Large intestine (tissue), 3 donors: ENCODE measurements at regions not wholly inside any gene's neighbourhood (a gene's known extent, or its start where the extent isn't known, plus 50 kb on each side); places are given as distances from the start of the nearest gene placed in this dataset.

Experiments
- DNase-seq, 2 donors: peaks; one replicate each; pipeline versions ENCODE4 v3.0.0 to v3.0.0-alpha.2; 2013
- H3K27ac ChIP-seq: one replicate; pipeline ENCODE4 v1.5.1; 2013; ENCODE audit warnings: low read length
- H3K27me3 ChIP-seq: 2 replicates; pipeline ENCODE4 v1.6.1; 2013; ENCODE audit warnings: low read length; ENCODE audit not compliant: control insufficient read depth, insufficient read depth
- H3K36me3 ChIP-seq: 2 replicates; pipeline ENCODE4 v1.6.1; 2013; ENCODE audit warnings: low read length; ENCODE audit not compliant: control insufficient read depth, insufficient read depth
- H3K4me1 ChIP-seq: one replicate; pipeline ENCODE4 v1.6.1; 2013; ENCODE audit warnings: low read length; ENCODE audit not compliant: control insufficient read depth, insufficient read depth
- H3K4me3 ChIP-seq: one replicate; pipeline ENCODE4 v1.5.1; 2013; ENCODE audit warnings: low read length
- H3K9me3 ChIP-seq: one replicate; pipeline ENCODE4 v1.6.1; 2013; ENCODE audit warnings: mild to moderate bottlenecking, low read depth, low read length, moderate library complexity; ENCODE audit not compliant: control insufficient read depth
- whole genome bisulfite sequencing: methylation state at CpG from one replicate; pipeline ENCODE4 v1.1.5; 2013; ENCODE audit warnings: low lambda C conversion rate; ENCODE audit not compliant: insufficient coverage; 5-methylcytosine and 5-hydroxymethylcytosine counted together

- no CpG with 5 or more reads among the region's 8 CpGs for WGBS
- Histone ChIP-seq H3K27me3 (no peaks in the 10 kb centered on the region), H3K27ac (peak overlapping the region; percentile 80), H3K9me3 (peaks cover 5% of the 10 kb centered on the region), H3K4me1 (peaks cover 79% of the 10 kb centered on the region), H3K36me3 (peaks cover 20% of the 10 kb centered on the region), H3K4me3 (no peak overlapping the region)
- no peak for DNase-seq
Observed at GRCh38 chr17:77302682-77303081, 161.9 kb downstream of the SEC14L1 start.

DNA sequence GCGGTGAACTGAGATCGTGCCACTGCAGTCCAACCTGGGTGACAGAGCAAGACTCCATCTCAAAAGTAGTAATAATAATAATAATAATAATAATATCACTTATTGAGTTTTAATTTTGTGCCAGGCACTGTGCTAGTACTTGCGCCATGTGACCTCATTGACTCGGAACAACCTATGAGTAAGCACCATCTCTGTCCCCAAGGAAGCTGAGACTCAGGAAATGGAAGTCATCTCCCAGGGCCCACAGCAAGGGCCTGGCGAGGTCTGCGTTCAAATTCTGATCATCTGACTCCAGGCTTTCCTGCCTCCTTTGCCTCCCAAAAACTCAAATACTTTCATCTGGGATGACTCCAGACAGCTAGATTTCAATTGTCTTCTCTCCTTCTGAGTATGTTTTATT, 162.9 kb downstream of the SEC14L1 start:
- peaks cover 84% of the 10 kb centered on the region for H3K4me1 ChIP-seq
- no peak overlapping the region for H3K4me3 ChIP-seq
- peaks cover 5% of the 10 kb centered on the region for H3K9me3 ChIP-seq
- peaks cover 28% of the 10 kb centered on the region for H3K36me3 ChIP-seq
- no peak for DNase-seq
- no peak overlapping the region for H3K27ac ChIP-seq
- WGBS, result no CpG with 5 or more reads among the region's 6 CpGs
- H3K27me3 ChIP-seq, result no peaks in the 10 kb centered on the region

GRCh38 chr17:77304051-77304745, 163.4 kb downstream of the SEC14L1 start:
- peaks cover 85% of the 10 kb centered on the region for H3K4me1 ChIP-seq
- WGBS, result no CpG with 5 or more reads among the region's 17 CpGs
- H3K27me3 ChIP-seq, result no peaks in the 10 kb centered on the region
- peaks cover 5% of the 10 kb centered on the region for H3K9me3 ChIP-seq
- no peak overlapping the region for H3K4me3 ChIP-seq
- H3K36me3 ChIP-seq, result peaks cover 27% of the 10 kb centered on the region
- H3K27ac ChIP-seq, result no peak overlapping the region
- no peak for DNase-seq

GRCh38 chr17:77304746-77305473, 164.1 kb downstream of the SEC14L1 start:
- no peaks in the 10 kb centered on the region for H3K27me3 ChIP-seq
- no peaks in the 10 kb centered on the region for H3K9me3 ChIP-seq
- peaks cover 79% of the 10 kb centered on the region for H3K4me1 ChIP-seq
- no peak overlapping the region for H3K27ac ChIP-seq
- DNase-seq, result no peak
- no peak overlapping the region for H3K4me3 ChIP-seq
- peaks cover 25% of the 10 kb centered on the region for H3K36me3 ChIP-seq
- no CpG with 5 or more reads among the region's 21 CpGs for WGBS

GRCh38 chr17:77306048-77306789, 165.4 kb downstream of the SEC14L1 start:
- H3K36me3 ChIP-seq, result peaks cover 33% of the 10 kb centered on the region
- no CpG with 5 or more reads among the region's 13 CpGs for WGBS
- no peak overlapping the region for H3K4me3 ChIP-seq
- DNase-seq, result no peak
- peaks cover 70% of the 10 kb centered on the region for H3K4me1 ChIP-seq
- peak overlapping the region; percentile 66 for H3K27ac ChIP-seq
- no peaks in the 10 kb centered on the region for H3K27me3 ChIP-seq
- H3K9me3 ChIP-seq, result no peaks in the 10 kb centered on the region

DNA sequence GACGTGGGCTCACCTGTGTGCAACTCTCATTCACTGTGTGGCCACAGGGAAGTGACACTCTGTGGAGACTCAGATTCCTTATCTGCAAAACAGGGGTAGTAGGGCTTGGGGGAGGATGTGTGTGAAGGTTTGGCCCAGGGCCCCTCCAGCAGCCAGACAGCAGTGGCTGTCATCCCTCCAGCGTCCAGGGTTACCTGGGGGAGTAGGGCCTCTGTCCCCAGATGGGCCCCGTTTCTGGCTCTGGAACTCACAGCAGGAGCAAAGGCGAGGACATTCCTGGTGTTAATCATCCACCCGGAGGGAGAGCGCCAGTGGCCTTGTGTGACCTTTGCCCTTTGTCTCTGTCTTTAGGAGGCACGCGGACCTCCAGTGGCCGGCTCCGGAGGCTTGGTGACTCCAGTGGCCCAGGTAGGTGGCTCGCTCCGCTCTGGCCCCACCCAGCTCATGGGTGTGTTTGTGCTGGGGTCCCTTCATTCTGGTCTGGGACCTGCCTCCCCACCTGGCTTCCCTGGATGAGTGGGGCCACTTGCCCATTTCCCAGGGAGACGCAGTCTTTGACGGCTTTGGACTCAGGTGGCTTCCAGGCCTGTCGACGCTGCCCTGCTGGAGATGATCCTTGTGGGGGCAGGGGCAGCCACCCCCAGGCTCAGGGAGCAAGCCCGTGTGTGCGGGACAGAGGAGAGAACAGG, 166.2 kb downstream of the SEC14L1 start:
- Histone ChIP-seq H3K36me3 (peaks cover 40% of the 10 kb centered on the region), H3K4me1 (peaks cover 69% of the 10 kb centered on the region), H3K27me3 (no peaks in the 10 kb centered on the region), H3K9me3 (no peaks in the 10 kb centered on the region), H3K27ac (peak overlapping the region; percentile 66), H3K4me3 (no peak overlapping the region)
- DNase-seq, result peak; percentile 76 to 89
- WGBS, result no CpG with 5 or more reads among the region's 18 CpGs

GRCh38 chr17:77307479-77308198, 166.9 kb downstream of the SEC14L1 start:
- Histone ChIP-seq H3K27me3 (no peaks in the 10 kb centered on the region), H3K4me3 (no peak overlapping the region), H3K27ac (peak overlapping the region; percentile 66), H3K4me1 (peaks cover 69% of the 10 kb centered on the region), H3K36me3 (peaks cover 47% of the 10 kb centered on the region), H3K9me3 (no peaks in the 10 kb centered on the region)
- no peak for DNase-seq
- no CpG with 5 or more reads among the region's 12 CpGs for WGBS

- peak overlapping the region; percentile 3 for H3K27ac ChIP-seq
- H3K4me3 ChIP-seq, result no peak overlapping the region
- peaks cover 42% of the 10 kb centered on the region for H3K36me3 ChIP-seq
- peaks cover 75% of the 10 kb centered on the region for H3K4me1 ChIP-seq
- no peaks in the 10 kb centered on the region for H3K27me3 ChIP-seq
- DNase-seq, result no peak
- H3K9me3 ChIP-seq, result no peaks in the 10 kb centered on the region
- WGBS, result 60% methylated on average over 1 of the region's 18 CpGs
Observed at GRCh38 chr17:77308861-77309726, 168.3 kb downstream of the SEC14L1 start.

DNA sequence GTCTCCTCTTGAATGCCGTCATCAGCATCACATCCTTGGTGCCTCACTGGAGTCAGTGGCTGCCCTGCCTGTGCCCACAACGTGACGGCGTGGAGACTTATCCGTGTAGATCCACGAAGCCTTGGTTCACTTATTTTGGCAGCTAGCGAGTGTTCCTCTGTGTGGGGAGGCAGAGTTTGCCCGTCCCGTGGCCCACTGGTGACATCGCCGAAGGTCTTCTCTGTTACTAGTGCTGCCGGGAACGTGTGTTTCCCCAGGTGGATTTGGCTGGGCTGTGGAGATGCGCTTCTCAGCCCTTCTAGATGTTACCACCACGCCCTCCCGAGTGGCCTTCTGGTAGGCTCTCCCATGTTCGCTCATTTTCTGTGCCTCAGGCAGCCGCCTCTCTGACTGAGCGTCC, 169.6 kb downstream of the SEC14L1 start:
- Histone ChIP-seq H3K9me3 (no peaks in the 10 kb centered on the region), H3K36me3 (peaks cover 39% of the 10 kb centered on the region), H3K4me3 (no peak overlapping the region), H3K27ac (no peak overlapping the region), H3K4me1 (peaks cover 72% of the 10 kb centered on the region), H3K27me3 (no peaks in the 10 kb centered on the region)
- WGBS, result no CpG with 5 or more reads among the region's 19 CpGs
- no peak for DNase-seq
